Gastroesophageal sphincter (tissue), 4 donors: ENCODE measurements at regions not wholly inside any gene's neighbourhood (a gene's known extent, or its start where the extent isn't known, plus 50 kb on each side); places are given as distances from the start of the nearest gene placed in this dataset.

Source experiments
- ATAC-seq: fragments of 150-250 bp; one replicate; pipeline ENCODE4 v1.9.1; 2016; ENCODE audit warnings: mild to moderate bottlenecking, moderate library complexity
- H3K27ac ChIP-seq, 4 donors: fragments of 200-600 bp; sonication (generic) in 3 of 4; 1 replicate in 3 of 4; 2 replicates in 1 of 4; pipeline ENCODE4 v1.5.1; 2016 to 2019
- H3K27me3 ChIP-seq: fragments of 200-600 bp; sonication (generic); one replicate; pipeline ENCODE4 v1.5.1; 2019
- H3K36me3 ChIP-seq, 2 donors: fragments of 200-600 bp; sonication (generic); one replicate each; pipeline ENCODE4 v1.5.1; 2019; ENCODE audit warnings: control low read depth in 1 of 2
- H3K4me1 ChIP-seq, 3 donors: fragments of 200-600 bp; sonication (generic); 1 replicate in 2 of 3; 2 replicates in 1 of 3; pipeline ENCODE4 v1.5.1; 2016 to 2019; ENCODE audit warnings: control low read depth in 2 of 3
- H3K4me3 ChIP-seq, 2 donors: fragments of 200-600 bp; sonication (generic); one replicate each; pipeline ENCODE4 v1.5.1; 2019; ENCODE audit warnings: mild to moderate bottlenecking in 1 of 2, moderate library complexity in 1 of 2
- H3K9me3 ChIP-seq, 3 donors: fragments of 200-600 bp; sonication (generic); one replicate each; pipeline ENCODE4 v1.5.1; 2017 to 2019; ENCODE audit warnings: control low read depth in 2 of 3
- EP300 ChIP-seq: sonication (generic); formaldehyde crosslinking; IDR thresholded peaks from one replicate; pipeline ENCODE4 v1.6.1; 2017; ENCODE audit warnings: antibody characterized with exemption, mild to moderate bottlenecking
- POLR2A ChIP-seq, 2 donors: fragments of 450-650 bp; IDR thresholded peaks; one replicate each; pipeline ENCODE4 v1.6.1; 2017; ENCODE audit warnings: antibody characterized with exemption in 2 of 2, mild to moderate bottlenecking in 2 of 2, moderate library complexity in 1 of 2
- POLR2AphosphoS5 ChIP-seq: sonication (generic); formaldehyde crosslinking; IDR thresholded peaks from one replicate; pipeline ENCODE4 v1.6.1; 2017; ENCODE audit warnings: antibody characterized with exemption
- whole genome bisulfite sequencing, 2 donors: methylation state at CpG; one replicate each; pipeline ENCODE4 v1.1.5; 2018; ENCODE audit warnings: low coverage in 1 of 2; 5-methylcytosine and 5-hydroxymethylcytosine counted together
- TF ChIP-seq, protein P1 (sequence below), 4 experiments: fragments of 200-600 bp in 2 of 4; fragments of 450-650 bp in 2 of 4; sonication (generic) in 1 of 4; IDR thresholded peaks; one replicate each; pipeline ENCODE4 v1.5.1; 2017 to 2019; ENCODE audit warnings: antibody characterized with exemption in 4 of 4, mild to moderate bottlenecking in 2 of 4, moderate library complexity in 2 of 4

DNA sequence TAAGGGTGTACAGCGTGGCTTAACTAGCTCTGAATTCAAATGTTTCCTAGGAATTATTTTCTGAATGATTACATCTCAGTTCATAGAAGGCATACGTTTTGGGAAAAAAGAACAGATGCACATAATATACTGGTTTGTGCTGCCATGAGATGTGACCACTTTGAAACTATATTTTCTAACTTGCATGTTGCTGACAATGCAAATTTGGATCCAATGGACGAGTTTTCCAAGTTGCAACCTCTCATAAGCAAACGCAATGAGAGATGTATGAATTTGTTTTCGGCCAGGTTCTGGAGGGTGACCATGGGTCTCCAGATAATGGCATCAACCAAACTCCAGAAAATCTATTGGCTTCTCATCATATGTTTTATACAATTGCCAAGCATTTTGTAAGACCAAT is 1445.4 kb downstream of the AACS start:
- H3K27me3 ChIP-seq = no peaks in the 10 kb centered on the region
- H3K27ac ChIP-seq = no peak overlapping the region
- no peaks in the 10 kb centered on the region for H3K36me3 ChIP-seq
- 74 to 77% methylated on average over 3 to 5 of the region's 5 CpGs for WGBS, 2 donors
- H3K9me3 ChIP-seq = peaks cover 0 to 11% (median 2%) of the 10 kb centered on the region in 3 donors
- no peak overlapping the region for H3K4me3 ChIP-seq
- ATAC-seq = no peak
- H3K4me1 ChIP-seq = no peaks in the 10 kb centered on the region
- TF ChIP-seq POLR2AphosphoS5 (no peak), EP300 (no peak), POLR2A (IDR thresholded peaks at IDR 0.05) (no peak)
- TF ChIP-seq, protein P1, sequence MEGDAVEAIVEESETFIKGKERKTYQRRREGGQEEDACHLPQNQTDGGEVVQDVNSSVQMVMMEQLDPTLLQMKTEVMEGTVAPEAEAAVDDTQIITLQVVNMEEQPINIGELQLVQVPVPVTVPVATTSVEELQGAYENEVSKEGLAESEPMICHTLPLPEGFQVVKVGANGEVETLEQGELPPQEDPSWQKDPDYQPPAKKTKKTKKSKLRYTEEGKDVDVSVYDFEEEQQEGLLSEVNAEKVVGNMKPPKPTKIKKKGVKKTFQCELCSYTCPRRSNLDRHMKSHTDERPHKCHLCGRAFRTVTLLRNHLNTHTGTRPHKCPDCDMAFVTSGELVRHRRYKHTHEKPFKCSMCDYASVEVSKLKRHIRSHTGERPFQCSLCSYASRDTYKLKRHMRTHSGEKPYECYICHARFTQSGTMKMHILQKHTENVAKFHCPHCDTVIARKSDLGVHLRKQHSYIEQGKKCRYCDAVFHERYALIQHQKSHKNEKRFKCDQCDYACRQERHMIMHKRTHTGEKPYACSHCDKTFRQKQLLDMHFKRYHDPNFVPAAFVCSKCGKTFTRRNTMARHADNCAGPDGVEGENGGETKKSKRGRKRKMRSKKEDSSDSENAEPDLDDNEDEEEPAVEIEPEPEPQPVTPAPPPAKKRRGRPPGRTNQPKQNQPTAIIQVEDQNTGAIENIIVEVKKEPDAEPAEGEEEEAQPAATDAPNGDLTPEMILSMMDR (IDR thresholded peaks at IDR 0.05) = no peak

DNA sequence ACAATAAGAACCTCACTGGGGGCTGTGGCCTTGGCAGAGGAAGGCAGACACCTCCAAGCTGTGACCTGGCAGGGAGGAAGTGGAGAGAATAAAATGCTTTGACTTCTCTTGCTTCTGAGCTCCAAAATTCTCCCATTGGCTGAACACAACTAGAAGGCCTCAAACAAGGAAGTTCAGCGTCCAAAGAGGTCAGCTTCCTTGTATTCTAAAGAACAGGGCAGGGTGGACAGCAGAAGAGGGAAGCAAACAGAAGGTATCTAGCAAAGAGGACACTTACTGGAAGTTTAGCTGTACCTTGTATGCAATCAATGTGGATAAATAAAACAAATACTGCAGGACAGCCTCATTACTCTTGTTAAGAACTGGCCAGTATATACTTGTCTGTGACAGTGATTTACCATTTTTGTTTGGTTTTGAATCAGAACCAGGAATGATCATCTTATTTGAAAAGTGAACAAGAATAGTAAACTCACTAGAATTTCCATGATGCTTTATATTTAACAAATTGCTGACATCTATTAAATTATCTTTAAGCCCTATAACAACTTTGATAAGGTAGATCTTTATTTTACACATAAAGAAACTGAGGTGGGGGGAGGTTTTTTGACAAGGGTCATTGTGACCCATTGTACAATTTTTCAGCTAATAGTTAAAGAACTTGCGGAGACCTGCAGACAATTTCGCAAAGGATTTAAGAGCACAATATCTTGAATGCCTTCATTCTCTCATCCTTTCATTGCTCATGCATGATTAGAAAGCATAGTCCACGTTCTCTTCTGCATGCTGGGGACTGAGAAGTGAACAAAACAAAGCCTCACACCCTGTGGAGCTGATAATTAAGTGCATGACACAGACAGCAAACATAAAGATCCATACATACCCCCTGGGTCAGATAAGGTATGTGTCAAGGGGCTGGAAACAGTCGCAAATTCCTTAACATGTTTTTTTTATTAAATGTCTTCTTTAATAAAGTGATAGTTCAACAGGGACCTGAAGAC is 1448.0 kb downstream of the AACS start:
- no peak overlapping the region for H3K4me3 ChIP-seq
- no peak overlapping the region for H3K27ac ChIP-seq
- H3K4me1 ChIP-seq = no peaks in the 10 kb centered on the region
- no peaks in the 10 kb centered on the region for H3K36me3 ChIP-seq
- TF ChIP-seq POLR2A (IDR thresholded peaks at IDR 0.05) = no peak
- TF ChIP-seq, protein P1 (IDR thresholded peaks at IDR 0.05) = no peak
- no peak for TF ChIP-seq POLR2AphosphoS5
- TF ChIP-seq EP300 = no peak
- WGBS, 2 donors = 63 to 65% methylated on average over 5 of the region's 5 CpGs
- no peaks in the 10 kb centered on the region for H3K27me3 ChIP-seq
- peaks cover 0 to 5% (median 0%) of the 10 kb centered on the region in 3 donors for H3K9me3 ChIP-seq
- no peak for ATAC-seq

DNA sequence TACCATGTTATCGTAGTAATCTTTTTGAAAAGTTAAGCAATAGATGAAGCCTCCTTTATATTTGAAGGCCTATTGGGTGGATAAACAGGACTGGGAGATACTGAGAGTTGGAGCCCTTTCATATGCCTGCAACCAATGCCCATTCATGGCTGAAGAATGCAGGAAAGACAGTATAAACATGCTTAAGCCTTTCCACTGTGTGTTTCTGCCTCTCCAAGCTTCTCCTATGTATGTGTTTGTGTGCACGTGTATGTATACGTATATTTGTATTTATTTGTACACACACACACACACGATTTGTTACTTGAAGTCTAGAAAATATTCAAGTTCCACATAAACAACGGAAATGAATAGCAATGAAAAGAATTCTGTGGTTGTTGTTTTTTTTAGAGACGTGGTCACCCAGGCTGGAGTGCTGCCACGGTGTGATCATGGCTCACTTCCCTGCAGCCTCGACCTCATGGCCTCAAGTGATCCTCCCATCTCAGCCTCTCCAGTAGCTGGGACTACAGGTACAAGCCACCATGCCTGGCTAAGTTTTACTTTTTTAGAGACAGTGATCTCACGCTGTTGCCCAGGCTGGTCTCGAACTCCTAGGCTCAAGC is 1453.5 kb downstream of the AACS start:
- no peak overlapping the region for H3K27ac ChIP-seq
- no peak overlapping the region for H3K4me3 ChIP-seq
- H3K27me3 ChIP-seq = no peaks in the 10 kb centered on the region
- no peaks in the 10 kb centered on the region for H3K4me1 ChIP-seq
- H3K36me3 ChIP-seq = no peaks in the 10 kb centered on the region
- 84 to 88% methylated on average over 7 to 8 of the region's 10 CpGs for WGBS, 2 donors
- TF ChIP-seq, protein P1 (IDR thresholded peaks at IDR 0.05) = no peak
- TF ChIP-seq EP300 (no peak), POLR2A (IDR thresholded peaks at IDR 0.05) (no peak), POLR2AphosphoS5 (no peak)
- no peak for ATAC-seq
- peaks cover 0 to 5% (median 0%) of the 10 kb centered on the region in 3 donors for H3K9me3 ChIP-seq

DNA sequence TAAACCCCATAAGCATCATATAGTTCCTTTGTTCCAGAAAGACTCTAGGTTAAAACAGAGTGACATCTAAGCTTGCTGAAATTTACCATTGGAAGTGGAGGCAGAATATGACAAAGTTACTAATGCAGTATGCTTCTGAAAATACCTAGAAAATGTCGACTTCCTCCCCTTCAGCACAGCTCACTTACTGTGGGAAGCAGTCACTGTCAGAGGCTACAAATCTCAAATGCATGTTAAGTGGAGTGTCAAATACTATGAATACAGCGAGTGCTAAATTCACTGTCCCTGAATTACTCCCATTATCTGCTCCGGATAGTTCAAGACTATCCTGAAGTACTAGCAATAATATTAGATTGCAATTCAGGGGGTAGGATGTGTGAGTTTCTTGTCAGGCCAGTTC is 1454.6 kb downstream of the AACS start:
- Histone ChIP-seq H3K4me1 (no peaks in the 10 kb centered on the region), H3K4me3 (no peak overlapping the region), H3K36me3 (no peaks in the 10 kb centered on the region), H3K9me3 (peaks cover 0 to 5% (median 0%) of the 10 kb centered on the region in 3 donors), H3K27ac (no peak overlapping the region), H3K27me3 (no peaks in the 10 kb centered on the region)
- no peak for TF ChIP-seq POLR2A (IDR thresholded peaks at IDR 0.05)
- no peak for ATAC-seq
- 71 to 85% methylated on average over 1 to 3 of the region's 3 CpGs for WGBS, 2 donors

DNA sequence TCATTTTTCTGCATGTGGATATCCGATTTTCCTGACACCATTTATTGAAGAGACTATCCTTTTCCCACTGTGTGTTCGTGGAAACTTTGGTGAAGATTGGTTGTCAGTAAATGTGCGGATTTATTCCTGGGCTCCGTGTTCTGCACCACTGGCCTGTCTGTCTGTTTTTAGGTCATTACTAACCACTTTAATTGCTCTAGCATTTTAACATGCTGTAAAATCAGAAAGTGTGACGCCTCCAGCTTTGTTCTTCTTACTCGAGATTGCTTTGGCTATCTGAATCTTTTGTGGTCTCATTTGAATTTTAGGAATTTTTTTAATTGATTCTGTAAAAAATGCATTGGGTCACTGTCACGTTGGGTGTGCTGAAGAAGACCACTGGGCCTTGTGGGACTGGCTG is 1458.7 kb downstream of the AACS start:
- Histone ChIP-seq H3K9me3 (no peaks in the 10 kb centered on the region), H3K36me3 (no peaks in the 10 kb centered on the region), H3K4me3 (no peak overlapping the region), H3K27me3 (no peaks in the 10 kb centered on the region), H3K4me1 (no peaks in the 10 kb centered on the region), H3K27ac (no peak overlapping the region)
- ATAC-seq = no peak
- 79 to 98% methylated on average over 5 to 7 of the region's 7 CpGs for WGBS, 2 donors
- TF ChIP-seq POLR2A (IDR thresholded peaks at IDR 0.05) (no peak), EP300 (no peak)
- TF ChIP-seq, protein P1 (IDR thresholded peaks at IDR 0.05) = no peak
